ES-I3 (cell line): ENCODE measurements at regions not wholly inside any gene's neighbourhood (a gene's known extent, or its start where the extent isn't known, plus 50 kb on each side); places are given as distances from the start of the nearest gene placed in this dataset.
"Not testable (repeated sequence)": the region's sequence is repeated elsewhere in the genome, so short reads cannot be mapped to it uniquely, and the experiment has no call there.

Source experiments
- H3K36me3 ChIP-seq: 2 replicates; pipeline ENCODE4 v1.6.1; 2013; ENCODE audit warnings: mild to moderate bottlenecking, low read length, control low read depth, moderate library complexity; ENCODE audit not compliant: insufficient read depth
- H3K4me1 ChIP-seq: 2 replicates; pipeline ENCODE4 v1.6.1; 2013; ENCODE audit warnings: mild to moderate bottlenecking, control low read depth, low read length; ENCODE audit not compliant: insufficient read depth
- H3K9ac ChIP-seq: 2 replicates; pipeline ENCODE4 v1.6.1; 2013; ENCODE audit warnings: low read depth, mild to moderate bottlenecking, low read length, moderate library complexity
- H3K9me3 ChIP-seq: 2 replicates; pipeline ENCODE4 v1.6.1; 2013; ENCODE audit warnings: mild to moderate bottlenecking, low read length, moderate library complexity; ENCODE audit not compliant: control insufficient read depth, insufficient read depth

DNA sequence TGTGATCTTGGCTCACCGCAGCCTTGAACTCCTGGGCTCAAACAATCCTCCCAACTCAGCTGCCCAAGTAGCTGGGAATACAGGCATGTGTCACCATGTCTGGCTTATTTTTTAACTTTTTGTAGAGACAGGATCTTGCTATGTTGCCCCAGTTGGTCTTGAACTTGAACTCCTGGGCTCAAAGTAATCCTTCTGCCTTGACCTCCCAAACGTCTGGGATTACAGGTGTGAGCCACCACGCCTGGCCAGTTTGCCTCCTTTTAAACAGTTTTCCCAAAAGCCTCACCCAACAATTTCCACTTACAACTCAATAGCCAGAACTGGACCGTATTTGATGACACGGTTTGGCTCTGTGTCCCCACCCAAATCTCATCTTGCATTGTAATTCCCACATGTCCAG lies 85.4 kb upstream of the FOXN2 start:
- Histone ChIP-seq H3K4me1 (no peaks in the 10 kb centered on the region), H3K9ac (no peak overlapping the region), H3K9me3 (no peaks in the 10 kb centered on the region), H3K36me3 (no peaks in the 10 kb centered on the region)

DNA sequence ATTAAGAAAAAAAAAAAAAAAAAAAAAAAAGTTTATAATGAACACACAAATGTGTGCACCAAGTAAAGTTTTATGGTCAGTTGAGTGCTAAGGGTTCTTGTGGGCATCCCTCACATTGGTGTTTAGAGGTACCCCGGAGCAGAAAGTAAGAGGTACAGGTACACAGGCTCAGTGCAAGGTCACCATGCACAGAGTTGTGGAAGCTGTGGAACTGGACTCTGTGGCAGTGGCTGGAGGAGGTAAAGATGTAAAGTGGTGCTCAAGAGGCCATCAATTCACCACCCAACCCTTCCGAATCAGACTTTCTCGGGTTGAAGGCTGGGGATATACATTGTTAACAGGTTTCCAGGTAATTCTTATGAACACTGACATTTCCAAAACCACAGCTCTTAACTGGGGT lies 83.6 kb upstream of the FOXN2 start:
- Histone ChIP-seq H3K9ac (no peak overlapping the region), H3K36me3 (no peaks in the 10 kb centered on the region), H3K9me3 (no peaks in the 10 kb centered on the region), H3K4me1 (no peaks in the 10 kb centered on the region)

DNA sequence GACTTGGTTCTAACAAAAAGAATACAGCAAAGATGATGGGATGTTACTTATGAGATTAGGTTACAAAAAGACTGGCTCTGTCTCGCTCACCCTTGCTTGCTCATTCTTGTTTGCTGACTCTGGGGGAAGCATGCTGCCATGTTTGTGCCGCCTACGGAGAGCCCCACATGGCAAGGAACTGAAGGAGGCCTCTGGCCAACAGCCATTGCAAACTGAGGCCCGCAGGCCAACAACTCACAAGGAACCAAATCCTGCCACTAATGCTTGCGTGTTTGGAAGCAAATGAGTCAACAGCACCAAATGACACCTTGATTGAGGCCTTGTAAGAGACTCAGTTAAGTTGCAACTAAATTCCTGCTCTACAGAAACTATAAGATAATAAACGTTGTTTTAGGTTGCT lies 82.1 kb upstream of the FOXN2 start:
- Histone ChIP-seq H3K4me1 (no peaks in the 10 kb centered on the region), H3K9me3 (no peaks in the 10 kb centered on the region), H3K36me3 (no peaks in the 10 kb centered on the region), H3K9ac (no peak overlapping the region)

DNA sequence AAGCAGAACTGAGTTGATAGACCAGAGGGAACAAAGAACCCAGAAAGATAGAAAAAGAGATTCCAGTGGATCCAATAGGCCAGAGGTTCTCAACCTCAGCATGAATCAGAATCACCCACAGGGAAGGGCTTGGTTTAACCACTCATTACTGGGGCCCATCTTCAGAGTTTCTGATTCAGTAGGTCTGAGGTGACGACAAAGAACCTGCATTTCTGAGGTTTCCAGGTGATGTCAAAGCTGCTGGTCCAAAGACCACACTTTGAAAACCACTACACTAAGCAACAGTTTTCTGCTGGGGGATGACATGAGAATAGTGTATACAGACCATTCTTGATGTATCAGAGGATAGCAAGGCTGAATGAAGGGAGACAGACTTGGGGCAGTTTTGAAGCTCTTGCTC lies 81.5 kb upstream of the FOXN2 start:
- Histone ChIP-seq H3K9me3 (no peaks in the 10 kb centered on the region), H3K36me3 (no peaks in the 10 kb centered on the region), H3K4me1 (no peaks in the 10 kb centered on the region), H3K9ac (no peak overlapping the region)

DNA sequence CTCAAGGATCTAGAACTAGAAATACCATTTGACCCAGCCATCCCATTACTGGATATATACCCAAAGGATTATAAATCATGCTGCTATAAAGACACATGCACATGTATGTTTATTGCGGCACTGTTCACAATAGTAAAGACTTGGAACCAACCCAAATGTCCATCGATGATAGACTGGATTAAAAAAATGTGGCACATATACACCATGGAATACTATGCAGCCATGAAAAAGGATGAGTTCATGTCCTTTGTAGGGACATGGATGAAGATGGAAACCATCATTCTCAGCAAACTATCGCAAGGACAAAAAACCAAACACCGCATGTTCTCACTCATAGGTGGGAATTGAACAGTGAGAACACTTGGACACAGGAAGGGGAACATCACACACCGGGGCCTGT lies 80.7 kb upstream of the FOXN2 start:
- H3K9ac ChIP-seq, H3K4me1 ChIP-seq, H3K36me3 ChIP-seq, H3K9me3 ChIP-seq: not testable (repeated sequence)

DNA sequence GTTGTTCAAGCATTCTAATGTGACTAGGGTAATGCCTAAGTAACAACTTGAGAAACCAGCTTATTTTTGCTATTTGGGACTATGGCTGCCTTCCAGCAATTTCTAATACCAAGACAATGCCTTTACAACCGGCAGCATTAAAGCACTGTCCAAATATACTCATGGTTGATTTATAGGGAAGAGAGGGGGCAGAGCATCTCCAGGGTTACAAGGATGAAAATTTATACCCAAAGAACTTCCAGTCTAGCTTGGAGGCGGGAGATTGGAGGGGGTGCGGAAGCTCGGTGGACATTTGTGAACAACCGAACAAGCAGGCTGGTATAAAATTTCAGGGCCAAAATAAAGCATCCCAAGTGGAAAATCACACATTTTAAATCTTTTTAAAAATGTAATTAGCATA lies 79.4 kb upstream of the FOXN2 start:
- Histone ChIP-seq H3K9me3 (no peaks in the 10 kb centered on the region), H3K4me1 (no peaks in the 10 kb centered on the region), H3K36me3 (no peaks in the 10 kb centered on the region), H3K9ac (no peak overlapping the region)

DNA sequence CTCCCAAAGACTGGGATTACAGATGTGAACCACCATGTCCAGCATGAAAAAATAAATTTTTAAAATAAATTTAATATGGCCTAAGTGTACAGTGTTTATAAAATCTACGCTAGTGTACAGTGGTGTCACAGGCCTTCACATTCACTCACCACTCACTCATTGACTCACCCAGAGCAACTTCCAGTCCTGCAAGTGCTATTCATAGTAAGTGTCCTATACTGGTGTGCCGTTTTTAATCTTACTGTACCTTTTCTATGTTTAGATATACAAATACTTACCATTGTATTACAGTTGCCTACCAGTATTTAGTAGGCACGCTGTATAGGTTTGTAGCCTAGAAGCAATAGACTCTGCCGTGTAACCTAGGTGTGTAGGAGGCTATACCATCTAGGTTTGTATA lies 76.1 kb upstream of the FOXN2 start:
- Histone ChIP-seq H3K4me1 (no peaks in the 10 kb centered on the region), H3K9ac (no peak overlapping the region), H3K36me3 (no peaks in the 10 kb centered on the region), H3K9me3 (no peaks in the 10 kb centered on the region)

DNA sequence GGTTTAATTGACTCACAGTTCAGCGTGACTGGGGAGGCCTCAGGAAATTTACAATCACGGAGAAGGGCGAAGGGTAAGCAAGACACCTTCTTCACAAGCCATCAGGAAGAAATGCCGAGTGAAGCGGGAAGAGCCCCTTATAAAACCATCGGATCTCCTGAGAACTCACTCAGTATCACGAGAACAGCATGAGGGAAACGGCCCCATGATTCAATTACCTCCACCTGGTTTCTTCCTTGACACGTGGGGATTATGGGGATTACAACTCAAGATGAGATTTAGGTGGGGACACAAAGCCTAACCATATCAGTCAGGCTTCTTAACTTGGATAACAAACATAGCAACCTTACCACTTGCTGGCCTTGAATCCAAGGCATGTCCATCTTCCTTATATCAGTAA lies 73.6 kb upstream of the FOXN2 start:
- Histone ChIP-seq H3K9ac (no peak overlapping the region), H3K9me3 (no peaks in the 10 kb centered on the region), H3K36me3 (no peaks in the 10 kb centered on the region), H3K4me1 (no peaks in the 10 kb centered on the region)

DNA sequence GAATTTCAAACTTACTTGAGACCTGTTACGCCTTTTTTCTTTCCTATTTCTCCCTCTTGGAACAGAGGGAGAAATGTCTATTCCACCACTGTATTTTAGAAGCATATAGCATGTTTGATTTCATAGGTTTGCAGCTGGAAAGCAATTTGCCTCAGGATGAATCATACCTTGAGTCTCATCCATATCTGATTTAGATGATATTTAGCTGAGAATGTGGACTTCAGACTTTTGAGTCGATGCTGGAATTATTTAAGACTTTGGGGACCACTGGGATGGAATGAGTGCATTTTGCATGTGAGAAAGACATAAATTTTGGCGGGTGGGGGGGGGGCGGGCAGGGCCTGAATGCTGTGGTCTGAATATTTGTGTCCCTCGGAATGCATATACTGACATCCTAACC lies 67.3 kb upstream of the FOXN2 start:
- H3K4me1 ChIP-seq, result peaks cover 10% of the 10 kb centered on the region
- H3K9ac ChIP-seq, result no peak overlapping the region

DNA sequence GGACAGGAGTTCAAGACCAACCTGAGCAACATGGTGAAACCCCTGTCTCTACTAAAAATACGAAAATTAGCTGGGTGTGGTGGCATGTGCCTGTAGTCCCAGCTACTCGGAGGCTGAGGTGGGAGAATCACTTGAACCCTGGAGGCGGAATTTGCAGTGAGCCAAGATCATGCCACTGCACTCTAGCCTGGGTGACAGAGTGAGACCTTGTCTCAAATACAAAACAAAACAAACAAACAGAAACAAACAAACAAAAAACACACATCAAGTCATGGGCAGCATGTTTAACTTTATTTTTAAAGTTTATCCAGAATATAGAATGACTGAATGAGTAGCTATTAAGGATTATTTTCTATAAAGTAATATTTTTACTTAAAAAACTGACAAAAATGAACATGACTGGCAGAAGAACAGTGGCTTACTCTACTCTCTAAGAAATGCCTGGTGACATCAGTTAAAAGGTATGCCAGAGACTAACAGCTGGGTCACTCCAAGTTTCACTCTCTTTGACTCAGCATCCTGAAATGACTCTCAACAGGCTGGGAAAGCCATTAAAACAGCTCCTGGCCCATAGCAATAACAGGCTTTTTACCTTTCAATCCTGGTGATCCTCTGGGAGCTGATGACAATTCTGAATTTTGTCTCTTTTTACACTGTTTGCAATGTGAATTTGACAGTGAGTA lies 66.1 kb upstream of the FOXN2 start:
- peaks cover 10% of the 10 kb centered on the region for H3K4me1 ChIP-seq
- no peak overlapping the region for H3K9ac ChIP-seq
- H3K9me3 ChIP-seq, result no peaks in the 10 kb centered on the region
- no peaks in the 10 kb centered on the region for H3K36me3 ChIP-seq

More for the DNA sequence above, 67.3 kb upstream of the FOXN2 start:
- H3K9me3 ChIP-seq, result no peaks in the 10 kb centered on the region
- no peaks in the 10 kb centered on the region for H3K36me3 ChIP-seq

DNA sequence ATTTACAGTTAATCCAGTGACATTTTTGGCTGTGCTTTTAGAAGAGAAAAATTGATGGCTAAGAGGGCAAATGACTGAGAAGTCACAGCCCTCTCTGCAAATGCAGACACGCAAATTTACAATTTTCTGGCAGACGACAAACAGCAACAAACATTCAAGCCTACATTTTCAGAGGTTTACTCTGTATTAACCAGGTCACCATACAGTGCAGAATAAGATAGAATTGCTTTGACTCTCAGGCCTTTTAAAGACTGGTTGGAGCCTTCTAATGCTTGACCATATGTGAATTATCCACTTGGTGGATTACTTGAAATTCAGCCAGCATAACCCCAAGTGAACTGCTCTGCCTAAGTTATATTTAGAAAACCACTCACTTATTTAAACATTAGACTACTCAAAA lies 65.5 kb upstream of the FOXN2 start:
- Histone ChIP-seq H3K9ac (no peak overlapping the region), H3K36me3 (no peaks in the 10 kb centered on the region), H3K4me1 (peaks cover 10% of the 10 kb centered on the region), H3K9me3 (no peaks in the 10 kb centered on the region)

DNA sequence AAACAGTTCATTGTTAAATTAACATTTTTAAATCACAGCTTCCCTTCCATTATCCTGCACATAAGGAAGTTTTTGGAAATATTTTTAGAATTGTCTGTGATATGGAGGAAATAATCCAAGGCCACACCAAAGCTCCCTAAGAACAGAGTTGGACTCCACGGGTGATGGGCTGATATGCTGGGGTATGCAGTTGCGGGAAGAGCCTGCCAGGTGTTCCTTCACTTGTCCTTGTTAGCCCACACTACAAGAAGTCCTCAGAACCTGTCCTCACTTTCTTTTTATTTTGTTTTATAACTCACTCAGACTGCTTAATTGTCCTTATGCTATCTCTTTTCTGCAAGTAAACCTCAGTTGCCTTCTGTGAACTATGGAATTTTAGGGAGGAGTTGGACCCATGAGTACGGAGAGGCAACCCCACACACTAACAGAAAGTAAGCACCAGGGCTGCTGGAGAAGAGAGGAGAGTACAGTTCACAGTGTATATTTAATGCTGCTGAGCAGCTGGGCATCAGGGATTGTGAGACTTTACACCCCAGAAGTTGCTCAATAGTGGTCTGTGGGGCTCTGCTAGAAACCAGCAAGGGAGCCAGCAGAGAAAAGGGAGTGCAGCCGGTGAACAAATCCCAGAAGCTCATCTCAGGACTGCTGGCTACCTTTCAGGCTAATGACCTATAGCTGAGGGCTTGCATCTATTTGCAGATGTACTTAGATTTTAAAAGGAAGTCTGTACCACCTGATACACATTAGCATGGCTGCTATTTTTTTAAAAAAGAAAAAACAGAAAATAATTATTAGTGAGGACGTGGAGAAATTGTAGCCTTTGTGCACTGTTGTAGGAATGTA lies 64.6 kb upstream of the FOXN2 start:
- peaks cover 10% of the 10 kb centered on the region for H3K4me1 ChIP-seq
- no peaks in the 10 kb centered on the region for H3K9me3 ChIP-seq
- no peak overlapping the region for H3K9ac ChIP-seq
- no peaks in the 10 kb centered on the region for H3K36me3 ChIP-seq

DNA sequence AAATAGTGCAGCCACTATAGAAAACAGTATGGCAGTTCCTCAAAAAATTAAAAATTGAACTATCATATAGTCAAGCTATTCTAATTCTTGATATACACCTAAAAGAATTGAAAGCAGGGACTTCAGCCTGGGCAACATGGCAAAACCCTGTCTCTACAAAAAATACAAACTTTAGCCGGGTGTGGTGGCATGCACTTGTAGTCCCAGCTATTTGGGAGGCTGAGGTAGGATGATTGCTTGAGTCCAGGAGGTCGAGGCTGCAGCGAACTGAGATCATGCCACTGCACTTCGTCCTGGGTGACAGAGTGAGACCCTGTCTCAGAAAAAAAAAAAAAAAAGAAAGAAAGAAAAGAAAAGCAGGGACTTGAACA lies 64.0 kb upstream of the FOXN2 start:
- Histone ChIP-seq H3K9me3 (no peaks in the 10 kb centered on the region), H3K4me1 (peaks cover 10% of the 10 kb centered on the region), H3K9ac (no peak overlapping the region), H3K36me3 (no peaks in the 10 kb centered on the region)

DNA sequence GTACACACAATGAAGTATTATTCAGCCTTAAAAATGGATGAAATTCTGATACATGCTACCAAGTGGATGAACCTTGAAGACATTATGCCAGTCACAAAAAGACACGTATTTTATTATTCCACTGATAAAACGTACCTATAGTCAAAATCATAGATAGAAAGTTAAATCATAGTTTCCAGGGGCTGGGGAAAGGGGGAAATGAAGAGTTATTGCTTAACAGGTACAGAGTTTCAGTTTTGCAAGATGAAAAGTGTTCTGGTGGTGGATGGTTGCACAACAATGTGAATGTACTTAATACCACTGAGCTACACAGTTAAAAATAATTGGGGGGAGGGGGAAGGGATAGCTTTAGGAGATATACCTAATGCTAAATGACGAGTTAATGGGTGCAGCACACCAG lies 63.5 kb upstream of the FOXN2 start:
- peaks cover 10% of the 10 kb centered on the region for H3K4me1 ChIP-seq

DNA sequence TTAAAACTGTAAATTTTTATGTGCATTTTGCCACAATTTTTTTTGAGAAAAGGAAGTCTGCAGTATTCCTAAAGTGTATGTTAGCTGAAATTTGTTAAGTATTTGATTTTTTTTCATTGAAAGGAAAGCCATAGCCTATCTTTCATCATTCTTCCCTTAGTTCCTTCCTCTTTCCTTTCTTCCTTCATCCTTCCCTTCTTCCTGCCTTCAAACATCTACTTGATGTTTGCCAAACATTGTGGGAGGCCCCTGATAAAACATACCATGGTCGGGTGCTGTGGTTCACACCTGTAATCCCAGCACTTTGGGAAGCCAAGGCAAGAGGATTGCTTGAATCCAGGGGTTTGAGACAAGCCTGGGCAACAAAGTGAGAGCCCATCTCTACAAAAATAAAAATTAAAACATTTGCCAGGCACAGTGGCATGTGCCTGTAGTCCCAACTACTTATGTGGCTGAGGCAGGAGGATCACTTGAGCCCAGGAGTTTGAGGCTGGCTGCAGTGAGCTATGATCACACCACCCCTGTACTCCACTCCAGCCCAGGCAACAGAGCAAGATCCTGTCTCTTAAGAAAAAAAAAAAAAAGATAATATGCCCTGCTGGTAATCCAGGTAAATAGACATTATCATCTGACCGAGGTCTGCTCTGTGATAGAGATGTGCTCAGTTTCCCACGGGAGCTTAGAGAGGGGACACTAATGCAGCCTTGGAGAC lies 62.9 kb upstream of the FOXN2 start:
- Histone ChIP-seq H3K4me1 (peaks cover 10% of the 10 kb centered on the region), H3K36me3 (no peaks in the 10 kb centered on the region), H3K9me3 (no peaks in the 10 kb centered on the region), H3K9ac (no peak overlapping the region)

More for the DNA sequence above, 63.5 kb upstream of the FOXN2 start:
- no peak overlapping the region for H3K9ac ChIP-seq
- H3K36me3 ChIP-seq, result no peaks in the 10 kb centered on the region
- no peaks in the 10 kb centered on the region for H3K9me3 ChIP-seq
